DMS153 (cell line): ENCODE measurements at regions not wholly inside any gene's neighbourhood (a gene's known extent, or its start where the extent isn't known, plus 50 kb on each side); places are given as distances from the start of the nearest gene placed in this dataset.
A peak's percentile ranks its signal among the peaks of the same experiment; 100 is the strongest.

Experiments
- DNase-seq: peaks from one replicate; lab custom pipeline; 2025; lab: John Stamatoyannopoulos, UW

DNA sequence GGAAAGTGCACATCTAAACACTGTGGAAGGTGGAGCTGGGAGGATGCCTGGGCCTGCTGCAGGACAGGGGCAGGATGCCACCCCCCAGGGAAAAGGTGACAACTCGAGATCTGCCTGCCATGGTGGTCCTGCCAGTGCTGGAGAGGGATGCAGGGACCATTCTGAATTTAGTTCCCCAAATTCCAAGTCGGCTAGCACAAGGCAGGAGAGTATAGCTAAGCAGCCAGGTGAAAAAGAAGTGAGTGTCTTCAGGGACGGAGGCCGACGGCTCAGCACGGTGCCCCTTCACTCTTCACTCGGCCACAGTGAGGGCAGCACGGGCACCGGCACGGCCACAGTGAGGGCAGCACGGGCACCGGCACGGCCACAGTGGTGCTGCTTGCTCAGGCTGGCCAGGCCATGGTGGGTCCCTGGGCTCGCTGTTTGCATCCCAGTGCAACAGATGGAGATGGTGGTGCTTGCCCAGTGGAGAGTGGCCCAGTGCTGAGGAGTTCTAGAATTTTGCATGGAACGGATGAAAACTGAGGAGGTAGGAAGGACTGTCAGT is 161.3 kb upstream of the SHH start:
- DNase-seq: no peak

- no peak for DNase-seq
These were observed 160.6 kb upstream of the SHH start for GRCh38 chr7:155972651-155973390.

GRCh38 chr7:155972247-155972646 is 160.0 kb upstream of the SHH start:
- no peak for DNase-seq

GRCh38 chr7:155971180-155971770 is 159.0 kb upstream of the SHH start:
- no peak for DNase-seq

GRCh38 chr7:155969192-155969929 is 157.1 kb upstream of the SHH start:
- DNase-seq: no peak

DNA sequence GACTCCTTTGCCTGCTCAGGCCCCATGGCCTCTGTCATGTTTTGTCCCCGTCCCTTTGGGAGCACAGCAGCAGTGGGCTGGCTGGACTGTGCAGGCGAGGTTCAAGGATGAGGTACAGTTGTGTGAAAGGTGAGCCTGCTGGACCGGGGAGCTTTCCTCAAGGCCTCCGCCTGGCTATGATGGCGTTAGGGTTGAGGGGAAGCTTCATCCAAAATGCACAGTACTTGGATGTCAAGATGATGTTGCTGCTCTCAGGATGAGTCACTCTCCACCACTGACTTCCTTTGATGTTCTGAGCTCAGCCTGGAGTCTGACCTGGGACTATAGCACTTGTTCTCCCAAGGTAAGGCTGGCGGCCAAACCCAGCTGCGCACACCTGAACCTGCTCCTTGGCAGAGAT is 152.7 kb upstream of the SHH start:
- DNase-seq: no peak

DNA sequence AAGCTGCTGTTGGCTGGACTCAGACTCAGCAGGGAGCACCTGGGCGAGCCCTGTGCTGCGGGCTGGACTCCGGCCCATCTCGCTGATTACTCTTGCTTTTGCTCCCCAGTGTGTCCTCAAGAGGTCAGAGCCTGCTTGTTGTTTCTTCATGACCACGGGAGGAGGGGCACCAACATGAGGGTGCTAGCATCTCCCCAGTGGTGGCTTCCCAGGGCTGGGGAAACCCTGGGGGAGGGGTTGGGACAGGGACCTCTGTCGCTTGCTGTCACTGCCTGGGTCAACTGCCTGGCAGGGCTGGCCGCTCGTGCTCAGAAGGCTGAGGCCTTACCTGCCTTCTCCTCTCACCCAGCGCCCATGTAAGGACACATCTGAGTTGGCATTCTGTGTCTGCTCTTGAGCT is 152.3 kb upstream of the SHH start:
- no peak for DNase-seq

- DNase-seq: no peak
These were observed 151.5 kb upstream of the SHH start for GRCh38 chr7:155963771-155964195.

DNA sequence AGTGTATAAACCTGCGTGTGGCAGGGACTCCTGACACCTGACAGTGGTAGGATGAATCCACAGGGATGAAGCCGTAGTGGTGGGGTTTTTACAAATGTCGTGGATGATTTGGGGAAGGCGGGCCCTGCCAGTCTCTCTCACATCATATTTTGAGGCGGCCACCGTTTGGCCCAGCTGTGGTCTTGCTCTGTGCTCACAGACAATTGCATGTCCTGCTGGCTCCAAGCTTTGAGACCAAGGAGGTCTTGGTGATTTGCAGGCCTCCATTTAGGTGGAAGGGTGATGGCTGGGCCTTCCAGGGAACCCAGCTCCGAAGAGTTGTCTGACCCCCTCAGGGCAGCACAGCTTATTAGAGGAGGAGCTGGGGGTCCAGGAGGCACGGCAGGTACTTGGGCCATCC is 151.1 kb upstream of the SHH start:
- DNase-seq: no peak

DNA sequence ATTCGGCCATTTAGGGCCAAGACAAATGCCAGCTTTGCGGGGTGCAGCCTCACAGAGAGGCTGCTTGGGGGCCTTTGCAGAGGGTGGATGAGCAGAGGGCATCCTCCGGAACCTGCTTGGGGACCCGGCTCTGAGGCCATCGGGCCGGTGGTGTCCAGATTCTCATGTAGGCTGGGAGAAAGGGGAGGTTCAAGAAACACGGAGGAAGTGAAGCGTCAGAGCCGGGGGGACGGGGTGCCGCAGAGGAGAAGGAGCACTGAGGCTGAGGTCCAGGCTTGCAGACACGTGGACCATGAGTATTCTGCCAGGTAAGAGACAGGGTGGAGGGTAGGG is 150.7 kb upstream of the SHH start:
- DNase-seq: no peak

DNA sequence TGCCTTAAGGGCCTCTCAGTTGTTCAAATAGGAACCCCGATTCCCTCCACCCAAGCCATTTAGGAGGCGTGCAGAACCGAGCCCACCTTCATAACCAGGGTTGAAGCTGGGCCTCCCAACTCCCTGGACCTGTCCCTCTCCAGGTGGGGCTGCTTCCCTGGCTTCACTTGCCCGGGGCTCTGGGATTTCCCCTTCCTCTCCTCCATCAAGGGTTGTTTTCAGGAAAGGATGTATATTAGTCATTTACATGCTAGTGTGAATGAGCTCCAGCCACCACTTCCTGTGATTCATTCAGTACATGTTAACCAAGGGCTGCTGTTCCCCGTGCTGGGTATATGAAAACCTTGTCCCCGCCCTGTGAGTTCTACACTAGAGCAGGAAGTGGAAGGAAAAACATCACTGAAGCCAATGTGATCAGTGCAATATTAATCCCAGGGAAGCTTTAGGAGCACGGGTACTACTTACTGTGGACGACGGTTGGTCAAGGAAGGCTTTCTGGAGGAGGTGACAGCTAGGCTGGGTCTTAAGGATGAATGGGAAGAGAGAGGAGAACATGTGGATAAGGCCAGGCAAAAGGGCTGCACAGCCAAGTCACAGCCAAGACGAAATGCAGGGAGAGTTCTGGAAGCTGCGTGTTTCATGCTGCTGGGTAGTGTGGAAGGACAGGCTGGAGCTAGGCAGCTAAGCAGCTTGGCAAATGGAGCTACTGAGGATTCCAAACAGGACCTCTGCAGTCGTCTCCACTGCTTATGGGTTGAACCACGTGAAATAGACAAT is 150.1 kb upstream of the SHH start:
- DNase-seq: peak; percentile 7

DNA sequence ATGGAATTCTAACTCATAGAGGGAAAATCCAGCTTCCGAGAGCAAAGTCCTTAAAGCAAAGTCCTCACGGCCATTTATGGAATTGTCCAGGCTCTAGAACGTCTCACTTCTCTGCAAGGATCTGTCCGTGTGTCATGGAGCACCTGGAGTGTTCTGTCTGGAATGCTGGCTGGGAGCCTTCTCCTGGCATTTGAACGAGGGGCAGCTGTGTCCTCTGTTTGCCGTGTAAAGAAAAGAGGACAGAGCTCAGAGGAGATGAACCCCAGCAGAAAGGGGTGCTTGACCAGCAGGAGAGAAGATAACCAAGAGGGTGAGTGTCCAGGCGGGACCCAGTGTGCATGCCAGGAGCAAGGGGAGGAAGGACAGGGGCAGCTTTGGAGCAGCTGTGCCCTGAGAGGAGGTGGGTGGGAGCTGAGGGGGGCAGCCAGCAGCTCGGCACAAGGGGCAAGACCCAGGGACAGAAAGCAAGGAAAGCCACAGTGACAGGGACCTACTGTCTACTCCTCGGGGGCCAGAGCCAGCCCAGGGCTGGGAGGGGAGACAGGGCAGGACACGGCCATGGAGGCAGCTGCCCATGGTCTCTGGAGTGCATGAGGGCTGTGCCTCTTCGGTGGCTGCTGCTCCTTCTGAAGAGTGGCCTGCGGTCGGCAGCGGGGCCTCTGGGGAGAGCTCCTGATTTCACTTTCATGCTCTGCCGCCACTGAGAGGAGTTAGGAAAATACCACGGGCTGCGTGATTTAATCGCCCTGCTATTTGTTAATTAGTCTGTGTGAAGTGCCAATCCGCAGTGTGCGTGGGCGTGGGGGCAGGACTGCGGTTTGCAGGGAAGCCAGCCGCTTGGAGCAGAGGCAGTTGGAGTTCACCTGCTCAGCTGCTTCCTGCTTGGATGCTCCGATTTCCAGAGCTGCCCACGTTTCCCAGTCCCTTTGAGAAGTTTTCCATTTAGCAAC is 149.3 kb upstream of the SHH start:
- DNase-seq: peak; percentile 31

GRCh38 chr7:155959894-155960293 is 147.6 kb upstream of the SHH start:
- peak; percentile 75 for DNase-seq

DNA sequence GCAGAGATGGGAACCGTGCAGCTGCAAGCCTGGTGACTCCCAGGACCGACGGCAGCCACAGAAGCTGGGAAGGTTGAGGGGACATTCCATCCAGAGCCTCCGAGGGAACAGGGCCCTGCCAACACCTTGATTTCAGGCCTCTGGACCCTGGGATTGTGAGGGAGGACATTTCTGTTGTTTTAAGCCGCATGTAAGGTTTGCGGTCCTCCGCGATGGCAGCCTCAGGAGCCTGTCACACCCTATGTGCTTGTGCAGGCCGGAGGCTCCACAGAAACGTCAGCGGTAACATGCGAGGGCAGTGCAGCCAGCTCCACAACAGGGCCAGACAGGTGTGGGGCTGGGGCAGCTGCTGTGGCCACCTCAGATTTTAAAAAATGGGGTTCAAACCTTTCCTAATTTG is 144.7 kb upstream of the SHH start:
- no peak for DNase-seq

DNA sequence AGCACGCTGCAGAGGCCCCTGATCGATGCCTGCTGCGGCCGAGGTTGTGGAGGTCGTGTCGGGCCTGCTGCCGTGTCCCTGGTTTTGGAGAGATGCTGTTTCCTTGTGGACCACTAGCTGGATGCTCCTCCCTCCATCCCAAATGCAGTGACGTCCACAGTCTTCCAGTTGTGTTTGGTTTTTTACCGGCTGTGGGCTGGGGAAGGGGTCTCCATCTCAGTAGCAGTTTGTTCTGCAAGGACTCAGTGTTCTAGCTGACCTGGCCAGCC is 143.0 kb upstream of the SHH start:
- DNase-seq: no peak

DNA sequence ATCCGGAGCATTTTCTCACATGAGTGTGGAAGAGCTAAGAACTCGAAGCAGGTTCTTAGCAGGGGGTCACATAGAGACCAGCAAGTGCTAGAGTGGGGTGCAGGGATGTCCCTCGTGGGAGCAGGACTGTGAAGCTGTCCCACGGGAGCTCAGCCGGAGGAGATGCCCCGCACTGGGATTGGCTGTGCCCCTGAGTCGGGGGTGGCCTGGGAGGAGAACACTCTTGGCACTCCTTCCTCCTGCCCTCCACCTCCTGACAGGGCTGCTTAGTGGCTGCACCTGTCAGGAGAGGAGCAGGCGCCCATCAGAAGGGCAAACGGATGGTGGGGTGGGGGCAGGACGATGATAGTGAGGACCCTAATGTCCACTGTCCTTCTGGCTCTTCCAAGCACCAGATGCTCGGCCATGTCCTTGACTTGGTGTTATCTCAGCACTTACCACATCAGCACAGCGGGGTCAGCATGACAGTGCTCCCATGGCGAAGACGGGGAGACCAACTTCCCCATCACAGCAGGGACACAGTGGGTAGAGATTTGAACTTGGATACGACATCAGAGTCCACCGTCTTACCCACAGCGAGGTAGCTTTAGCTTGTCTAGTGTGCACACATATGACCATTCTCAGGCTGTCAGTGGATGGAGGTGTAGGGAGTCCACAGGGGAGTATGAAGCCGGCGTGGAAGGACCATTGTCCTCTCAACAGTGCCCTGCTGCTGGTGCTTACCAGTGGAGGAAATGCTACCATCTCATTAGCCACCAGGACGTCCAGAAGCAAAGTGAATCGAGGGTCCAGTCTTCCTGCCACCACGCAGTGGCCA is 142.5 kb upstream of the SHH start:
- DNase-seq: no peak

DNA sequence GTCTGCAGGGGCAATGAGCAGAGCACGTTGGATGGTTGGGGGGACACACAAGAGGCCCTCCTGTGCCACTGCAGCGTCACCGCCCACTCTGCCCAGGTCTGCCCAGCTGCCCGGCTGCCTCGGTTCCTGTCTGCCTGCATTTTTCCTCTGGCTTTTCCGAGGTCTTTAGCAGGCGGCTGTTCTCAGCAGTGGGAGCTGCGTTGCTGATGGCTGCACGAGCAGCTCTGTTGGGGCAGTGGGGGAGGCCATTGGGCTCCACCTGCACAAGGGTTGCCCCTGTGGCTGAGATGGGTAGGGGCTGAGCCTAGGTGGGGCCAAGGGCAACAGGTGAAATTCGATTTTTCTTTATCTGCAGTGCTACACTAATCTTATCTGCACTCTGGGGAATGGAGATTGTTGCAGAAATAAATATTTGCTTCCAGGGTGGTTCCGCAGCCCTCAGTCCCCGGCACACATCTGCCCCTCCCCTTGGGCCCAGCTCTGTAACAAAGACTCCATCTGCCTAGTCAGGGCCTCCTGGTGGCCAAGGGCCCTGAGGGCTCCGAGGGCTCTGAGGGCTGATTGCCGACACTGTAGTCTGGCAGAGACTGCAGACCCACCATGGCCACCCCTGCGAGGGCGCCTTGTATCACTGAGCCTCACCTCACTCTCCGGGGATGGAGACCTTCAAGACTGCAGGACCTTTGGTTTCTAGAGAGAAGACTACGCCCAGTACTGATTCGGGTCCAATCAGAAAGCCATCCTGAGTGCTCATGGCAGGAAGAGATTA is 141.7 kb upstream of the SHH start:
- DNase-seq: no peak

- no peak for DNase-seq
These were observed 141.2 kb upstream of the SHH start for GRCh38 chr7:155953501-155953778.

DNA sequence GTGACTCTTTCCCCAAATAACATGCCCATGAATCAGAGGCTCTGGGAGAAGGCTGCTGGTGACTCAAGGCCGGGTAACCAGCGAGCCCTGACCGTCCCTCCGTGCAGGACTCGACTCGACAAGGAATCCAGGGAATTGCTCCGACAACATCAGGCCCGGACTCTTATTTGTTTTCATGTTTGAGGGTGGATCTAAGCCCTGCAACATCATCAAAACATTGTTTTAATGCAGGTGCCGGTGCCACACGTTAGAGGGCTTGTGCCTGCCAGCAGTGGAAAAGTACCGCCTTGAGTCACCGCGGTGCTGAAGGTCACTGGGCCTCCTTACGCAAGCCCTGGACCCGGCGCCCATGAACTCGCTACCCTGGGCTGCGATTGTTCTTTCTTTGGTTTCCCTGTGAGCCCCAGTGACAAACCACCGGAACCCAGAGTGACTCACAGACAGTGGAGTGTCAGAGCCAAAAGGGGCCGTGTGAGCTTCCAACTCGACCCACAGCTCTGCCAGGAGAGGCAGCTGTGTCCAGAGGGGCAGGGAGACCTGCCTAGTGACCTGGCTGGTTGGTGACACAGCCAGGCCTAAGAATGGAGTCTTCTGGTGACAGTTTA is 139.4 kb upstream of the SHH start:
- no peak for DNase-seq
